Activated T-cell treated with anti-CD3 and anti-CD28 coated beads for 24 hours (primary cell): ENCODE measurements at regions not wholly inside any gene's neighbourhood (a gene's known extent, or its start where the extent isn't known, plus 50 kb on each side); places are given as distances from the start of the nearest gene placed in this dataset.
"Not testable (repeated sequence)": the region's sequence is repeated elsewhere in the genome, so short reads cannot be mapped to it uniquely, and the experiment has no call there.

Experiments used
- DNase-seq: peaks from one replicate; pipeline ENCODE4 v3.0.0-alpha.2; 2020; ENCODE audit warnings: low read depth

DNA sequence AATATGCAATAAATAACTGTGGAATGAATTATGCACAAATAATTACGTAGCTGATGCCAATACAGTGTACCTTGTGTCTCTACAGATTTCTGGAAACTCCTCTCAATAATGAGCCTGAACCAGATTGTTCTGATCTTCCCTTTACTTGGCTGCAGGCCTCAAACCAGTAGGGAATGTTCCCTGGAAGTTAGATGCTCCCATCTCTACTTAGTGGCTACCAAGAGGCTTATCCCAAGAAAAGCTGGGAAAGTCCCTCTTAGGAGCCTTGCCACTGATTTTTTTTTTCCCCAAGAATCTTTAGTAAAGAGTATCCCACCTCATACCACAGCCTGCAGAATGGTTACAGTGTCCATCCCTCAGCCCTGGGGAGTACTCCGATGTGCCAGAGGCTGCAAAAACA lies 702.1 kb downstream of the RFPL4B start:
- no peak for DNase-seq

DNA sequence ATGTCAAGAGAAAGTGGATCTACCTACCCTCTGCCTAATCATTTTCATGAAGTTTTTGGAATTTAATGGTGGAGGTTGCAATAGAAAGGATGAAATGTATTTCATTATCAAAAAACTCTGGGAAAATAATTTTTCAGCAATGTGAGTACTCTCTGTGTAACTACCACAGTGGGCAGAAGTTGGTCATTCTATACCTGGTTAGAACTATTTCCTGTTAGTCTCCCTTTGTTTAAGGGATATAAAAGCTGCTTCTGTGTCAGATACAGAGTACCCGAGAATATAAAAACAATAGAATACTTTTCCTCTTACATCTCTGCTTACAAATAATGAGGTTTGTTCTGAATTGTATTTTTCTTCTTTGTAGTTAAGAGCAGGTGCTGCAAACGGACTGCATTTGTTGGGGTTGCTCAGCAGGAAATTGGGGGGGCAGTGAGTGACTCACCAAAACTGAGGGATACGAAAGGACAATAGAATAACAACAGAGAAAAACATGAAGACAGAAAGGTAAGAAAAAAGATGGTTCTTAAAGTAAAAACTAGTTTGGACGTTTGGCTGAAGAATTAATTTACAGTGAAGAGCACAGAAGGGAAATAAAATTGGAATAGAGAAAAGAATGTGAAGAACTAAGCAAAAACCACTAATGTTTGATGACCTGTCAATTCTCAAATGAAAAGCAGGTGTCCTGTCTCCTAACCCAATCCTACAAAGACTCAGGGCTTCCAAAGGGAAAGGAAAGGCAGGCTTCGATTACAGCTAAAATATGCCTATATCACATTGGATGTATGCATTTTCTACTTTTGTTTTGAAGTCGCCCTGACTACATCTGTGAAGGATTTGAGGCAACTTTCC lies 703.1 kb downstream of the RFPL4B start:
- no peak for DNase-seq

DNA sequence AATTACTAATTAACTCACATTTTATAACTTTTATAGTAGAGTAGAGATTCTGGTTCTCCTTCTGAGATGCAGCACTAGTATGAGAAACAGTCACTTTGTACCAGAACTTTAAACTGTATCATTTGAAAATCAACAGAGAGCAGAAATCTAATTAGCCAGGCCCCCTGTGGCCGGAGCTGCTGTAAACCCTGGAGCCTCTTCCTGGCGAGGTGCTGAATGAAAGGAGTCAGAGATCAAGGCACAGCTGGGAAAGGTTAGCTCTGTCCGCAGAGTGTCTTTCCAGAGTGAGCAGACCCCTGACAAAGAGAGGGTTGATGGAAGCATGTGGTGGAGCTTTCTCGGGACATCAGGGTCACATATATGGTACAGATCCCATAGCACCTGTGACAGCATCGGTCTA lies 703.8 kb downstream of the RFPL4B start:
- DNase-seq = no peak

DNA sequence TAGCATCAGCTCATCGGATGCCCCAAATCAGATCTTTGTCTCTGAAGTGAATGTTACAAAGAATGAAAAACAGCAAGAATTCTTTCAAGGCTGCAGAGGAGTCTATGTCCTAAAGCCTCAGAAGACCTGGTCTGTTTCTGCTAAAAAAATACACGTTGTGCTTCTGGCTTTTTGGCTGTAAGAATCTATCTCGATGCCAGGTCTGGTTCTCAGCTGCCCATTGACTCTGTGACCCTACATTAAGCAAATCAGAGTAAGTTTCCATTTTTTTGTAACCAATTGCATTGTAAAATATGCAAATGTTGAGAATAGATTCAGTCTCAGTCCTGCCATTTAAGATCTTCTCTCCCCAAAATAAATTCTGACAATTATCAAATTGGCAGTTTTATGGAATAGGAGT lies 705.4 kb downstream of the RFPL4B start:
- no peak for DNase-seq

DNA sequence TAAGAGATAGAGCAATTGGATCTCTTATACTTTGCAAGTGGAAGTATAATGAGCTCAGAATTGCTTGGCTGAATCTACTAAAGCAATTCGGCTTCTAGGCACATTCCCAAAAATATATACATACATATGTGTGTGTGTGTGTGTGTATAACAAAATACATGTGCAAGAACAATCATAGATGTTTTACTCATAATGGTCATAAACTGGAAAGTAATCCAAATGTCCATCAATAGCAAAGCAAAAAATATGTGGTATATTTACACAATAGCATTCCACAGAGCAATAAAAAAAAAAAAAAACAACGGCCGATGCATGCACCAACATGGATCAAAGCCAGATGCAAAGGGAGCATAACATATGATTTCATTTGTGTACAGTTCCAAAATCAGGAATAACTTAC lies 707.9 kb downstream of the RFPL4B start:
- no peak for DNase-seq

DNA sequence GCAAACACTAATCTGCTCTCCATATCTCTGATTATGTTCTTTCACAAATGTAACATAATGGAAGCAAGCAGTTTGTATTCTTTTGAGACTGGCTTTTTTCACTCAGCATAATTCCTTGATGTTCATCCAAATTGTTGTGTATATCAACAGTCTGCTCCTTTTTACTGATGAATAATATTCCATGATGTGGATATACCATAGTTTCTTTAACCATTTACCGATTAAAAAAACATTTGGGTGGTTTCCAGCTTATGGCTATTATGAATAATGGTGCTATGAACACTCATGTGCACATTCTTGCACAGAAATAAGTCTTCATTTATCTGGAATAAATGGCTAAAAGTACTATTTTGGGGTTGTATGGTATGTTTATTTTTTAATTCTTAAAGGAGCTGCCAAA lies 708.9 kb downstream of the RFPL4B start:
- no peak for DNase-seq

DNA sequence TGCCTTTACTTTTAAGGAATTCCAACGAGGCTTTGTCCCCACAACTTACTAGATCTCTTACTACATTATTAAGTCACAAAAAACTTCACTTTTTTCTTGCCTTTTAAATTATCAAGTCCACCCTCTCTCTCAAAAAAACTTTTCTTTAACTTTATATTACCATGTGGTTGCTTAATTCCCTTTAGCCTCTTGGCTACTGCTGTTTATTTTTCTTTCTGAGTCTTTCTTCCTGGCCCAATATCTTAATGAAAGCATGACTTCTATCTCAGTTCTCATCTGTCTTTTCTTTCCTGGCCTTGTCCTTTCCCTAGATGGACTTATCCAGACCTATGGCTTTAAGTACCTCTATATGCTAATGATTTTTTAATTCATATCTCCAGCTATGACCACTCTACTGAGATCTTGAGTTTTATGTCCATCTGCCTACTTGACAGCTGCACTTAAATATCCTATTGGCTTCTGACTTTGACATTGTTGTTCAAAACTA lies 710.5 kb downstream of the RFPL4B start:
- no peak for DNase-seq

DNA sequence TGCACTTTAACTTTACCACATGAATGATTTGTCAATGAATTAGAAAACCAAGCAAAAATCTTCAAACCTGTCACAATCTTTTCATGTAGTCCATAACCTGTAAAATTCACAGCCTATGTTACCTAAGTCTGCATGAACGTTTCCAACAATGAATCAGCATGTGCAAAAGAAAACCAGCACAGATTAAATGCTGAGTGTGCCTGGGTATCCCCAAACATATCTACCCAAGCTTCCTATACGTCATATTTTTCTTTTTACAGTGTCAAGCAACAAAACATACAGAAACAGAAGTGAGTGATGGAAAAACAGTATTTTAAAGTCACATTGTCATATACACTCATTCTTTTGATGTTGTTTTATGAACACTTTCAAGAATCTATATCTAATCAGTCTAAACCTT lies 713.5 kb downstream of the RFPL4B start:
- DNase-seq = no peak

DNA sequence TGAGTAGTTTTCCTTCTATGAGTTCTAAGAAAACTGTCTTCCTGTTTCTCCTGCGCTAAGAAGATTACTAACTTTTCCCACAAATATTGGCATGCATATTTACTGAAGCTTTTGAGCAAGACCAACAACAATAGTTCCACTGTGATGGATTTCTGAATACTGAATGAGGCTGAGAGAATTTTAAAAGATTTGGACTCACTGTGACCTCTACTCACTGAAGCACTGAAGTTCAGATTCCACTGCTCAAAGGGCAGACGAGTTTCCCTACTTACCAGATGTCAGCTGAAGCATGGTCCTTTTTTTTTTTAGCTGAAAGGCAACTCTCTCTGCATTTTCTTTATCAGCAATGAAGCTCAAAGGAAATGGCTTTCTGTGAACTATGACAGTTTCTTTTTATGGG lies 718.5 kb downstream of the RFPL4B start:
- DNase-seq = no peak

DNA sequence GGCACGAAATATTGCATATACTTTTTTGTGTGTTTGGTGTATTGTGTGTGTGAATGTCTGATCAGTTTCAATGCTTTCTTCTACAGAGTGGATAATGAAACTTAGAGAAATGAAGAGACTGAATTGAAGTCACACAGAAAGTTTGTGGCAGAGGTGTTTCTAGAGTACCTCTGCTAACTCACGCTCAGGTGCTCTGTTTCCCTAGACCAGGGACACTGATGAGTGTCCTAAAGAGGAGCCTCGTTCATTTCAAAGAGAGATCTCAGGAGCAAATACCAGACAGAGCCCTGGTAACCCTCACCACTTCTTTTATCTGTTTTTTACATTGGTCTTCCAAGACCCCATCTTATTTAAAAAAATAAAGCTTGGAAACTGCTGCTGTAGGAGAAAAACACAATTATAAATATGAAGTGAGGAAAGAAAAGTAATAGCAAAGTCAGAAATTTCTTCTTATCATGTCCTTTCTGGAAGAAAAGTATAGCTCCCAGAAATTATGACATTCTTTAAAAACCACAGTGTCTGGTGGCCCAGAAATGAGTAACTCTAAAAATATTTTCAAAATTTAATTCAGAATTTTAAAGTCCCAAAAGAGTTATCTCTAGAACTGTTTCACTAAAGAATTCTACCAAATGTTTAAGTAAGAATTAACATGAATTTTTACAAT lies 720.6 kb downstream of the RFPL4B start:
- no peak for DNase-seq

DNA sequence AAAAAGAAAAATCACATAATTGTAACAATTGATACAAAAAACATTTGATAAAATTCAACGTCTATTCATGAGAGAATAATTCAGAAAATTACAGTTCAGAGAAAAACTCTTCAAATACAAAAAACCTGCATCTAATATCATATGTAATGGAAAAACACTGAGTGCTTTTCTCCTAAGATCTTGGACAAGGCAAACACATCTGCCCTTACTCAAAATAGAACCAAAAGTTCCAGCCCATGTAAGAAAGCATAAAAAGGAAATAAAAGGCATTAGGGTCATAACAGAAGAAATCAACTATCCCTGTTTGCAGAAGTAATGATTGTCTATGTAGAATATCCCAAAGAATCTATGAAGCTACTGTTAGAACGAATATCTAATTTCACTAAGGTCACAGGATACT lies 721.4 kb downstream of the RFPL4B start:
- DNase-seq = no peak

DNA sequence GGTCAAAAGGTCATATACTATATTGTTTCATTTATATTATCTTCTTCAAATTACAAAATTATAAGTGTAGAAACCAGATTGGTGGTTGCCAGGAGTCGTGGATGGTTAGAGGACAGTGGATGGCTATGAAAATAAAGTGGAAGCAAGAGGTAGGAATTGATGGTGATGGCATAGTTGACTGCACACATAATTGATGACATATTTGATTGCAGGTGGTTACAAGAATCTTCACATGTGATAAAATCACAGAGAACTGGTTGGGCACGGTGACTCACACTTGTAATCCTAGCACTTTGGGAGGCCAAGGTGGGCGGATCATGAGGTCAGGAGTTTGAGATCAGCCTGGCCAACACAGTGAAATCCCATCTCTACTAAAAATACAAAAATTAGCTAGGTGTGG lies 723.6 kb downstream of the RFPL4B start:
- DNase-seq = not testable (repeated sequence)

DNA sequence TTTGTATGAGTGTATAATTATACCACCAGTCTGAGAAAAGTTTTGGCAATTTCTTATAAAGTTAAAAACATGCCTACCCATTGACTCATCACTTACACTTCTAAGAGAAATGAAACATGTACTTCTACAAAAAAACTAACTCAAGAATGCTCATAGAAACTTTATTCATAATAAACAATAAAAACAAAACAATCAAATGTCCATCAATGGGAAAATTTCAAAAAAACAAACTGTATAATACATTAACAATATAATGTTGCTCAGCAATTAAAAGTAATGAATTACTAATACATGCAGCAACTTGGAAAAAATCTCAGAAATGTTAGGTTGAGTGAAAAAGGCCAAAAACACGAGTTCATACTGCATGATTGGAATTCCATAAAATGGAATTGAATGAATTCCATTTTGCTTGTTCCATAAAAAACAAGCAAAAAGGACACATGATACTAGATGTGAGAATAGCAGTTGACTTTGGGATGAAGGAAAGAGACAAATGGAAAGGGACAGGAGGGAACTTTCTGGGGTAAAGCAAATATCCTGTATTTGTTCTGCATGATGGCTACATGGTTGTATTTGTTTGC lies 726.6 kb downstream of the RFPL4B start:
- no peak for DNase-seq

DNA sequence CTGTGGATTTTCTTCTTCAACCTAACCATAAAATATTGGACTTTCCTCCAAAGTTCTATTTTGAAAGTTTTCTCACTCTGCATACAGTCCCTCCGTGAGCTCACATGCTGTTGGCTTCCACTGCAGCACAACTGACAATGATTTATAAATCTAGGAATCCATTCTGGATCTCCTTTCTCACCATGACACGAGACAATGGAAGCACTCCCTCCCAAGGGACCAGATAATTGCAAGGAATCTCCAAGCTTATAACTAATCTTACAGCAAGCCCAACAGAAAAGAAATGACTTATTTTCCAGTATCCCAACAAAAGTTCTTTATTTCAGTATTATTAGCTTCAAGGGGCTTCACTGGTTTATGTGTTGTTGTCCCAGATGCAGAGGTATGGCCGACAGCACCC lies 729.0 kb downstream of the RFPL4B start:
- no peak for DNase-seq

DNA sequence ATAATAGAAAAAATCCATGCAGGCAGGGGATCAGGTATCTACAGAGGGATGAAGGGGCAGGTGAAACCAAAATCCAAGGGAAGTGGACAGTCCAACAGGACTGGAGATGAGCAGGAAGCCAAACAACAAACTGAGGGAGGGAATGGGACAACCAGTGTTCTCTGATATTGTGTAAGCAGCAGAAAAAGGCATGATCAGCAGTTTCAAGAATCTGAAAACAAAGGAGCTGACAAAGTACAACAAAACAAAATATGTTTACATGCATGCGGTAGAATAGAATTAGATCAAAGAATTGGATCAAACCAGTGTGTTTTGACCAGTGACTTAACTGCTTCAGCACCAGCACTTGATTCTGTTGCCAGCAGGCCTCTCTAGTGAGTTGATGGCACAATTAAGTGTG lies 729.7 kb downstream of the RFPL4B start:
- no peak for DNase-seq

DNA sequence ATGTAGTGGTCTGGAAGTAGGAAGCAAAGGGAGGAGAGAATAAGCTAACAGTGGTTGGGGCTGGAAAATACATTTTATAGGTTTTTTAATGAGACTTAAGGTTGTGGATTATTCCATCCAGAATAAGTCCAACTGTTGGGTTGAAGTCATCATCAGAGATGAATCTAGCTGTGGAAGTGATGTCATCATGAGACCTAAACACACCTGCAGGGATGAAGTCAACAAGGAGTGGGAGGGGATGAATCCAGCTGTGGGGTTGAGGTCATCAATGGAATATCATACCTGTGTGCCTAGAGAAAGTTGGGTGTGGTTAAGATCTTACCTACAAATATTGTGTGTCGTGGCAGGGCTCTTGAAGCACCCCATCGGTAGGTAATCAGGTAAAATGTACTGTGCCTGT lies 730.7 kb downstream of the RFPL4B start:
- DNase-seq = no peak

DNA sequence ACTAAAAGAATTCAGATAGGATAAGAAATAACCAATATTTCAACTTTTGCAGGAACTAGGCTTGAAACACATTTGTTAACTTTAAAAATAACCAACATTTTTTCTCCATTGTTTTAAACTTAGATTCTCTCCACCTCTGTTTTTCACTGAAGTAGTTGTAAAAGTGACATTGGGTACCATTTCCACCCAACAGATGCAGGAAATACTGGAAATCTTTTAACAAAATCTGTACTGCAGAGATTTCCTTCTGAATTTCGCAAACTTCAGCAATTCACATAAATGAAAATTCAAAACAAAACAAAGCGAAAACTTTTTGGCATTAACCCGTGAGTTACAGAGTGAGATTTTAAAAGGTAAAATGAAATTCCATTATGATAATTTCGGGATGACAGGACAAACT lies 731.7 kb downstream of the RFPL4B start:
- DNase-seq = no peak

DNA sequence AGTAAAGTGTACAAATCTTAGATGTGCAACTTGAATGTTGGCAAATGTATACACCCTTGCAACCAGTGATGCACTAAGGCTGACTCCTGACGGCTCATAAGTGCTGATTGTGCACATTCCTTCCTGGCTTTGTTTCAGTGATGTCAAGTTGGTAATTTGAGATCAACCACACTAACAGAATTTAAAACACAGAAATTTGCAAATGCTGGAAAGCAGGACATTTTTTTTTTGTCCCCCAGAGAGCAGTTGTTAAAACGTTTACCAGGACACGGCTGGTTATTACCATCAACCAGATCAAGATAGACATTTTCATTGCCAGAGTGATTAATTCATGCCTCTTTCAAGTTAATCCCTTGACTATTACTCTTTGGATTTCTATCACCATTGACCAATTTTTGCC lies 735.6 kb downstream of the RFPL4B start:
- no peak for DNase-seq

DNA sequence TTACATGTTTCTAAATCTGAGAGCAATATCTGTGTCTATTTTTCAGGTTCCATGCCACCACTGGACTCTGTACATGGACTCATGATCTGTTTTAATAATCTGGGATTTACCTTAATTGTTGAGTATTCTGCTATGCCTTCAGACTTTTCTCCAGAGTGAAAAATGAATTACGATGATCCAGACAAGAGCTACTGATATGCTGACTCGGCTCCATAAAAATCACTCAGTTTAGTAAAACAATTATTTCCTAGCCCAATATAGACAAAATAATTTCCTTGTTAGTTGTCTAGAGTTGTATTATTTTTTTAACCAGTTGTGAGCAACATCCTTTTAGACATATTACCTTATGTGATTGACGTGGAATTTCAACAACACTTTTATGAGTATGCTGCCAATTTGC lies 736.8 kb downstream of the RFPL4B start:
- DNase-seq = no peak

DNA sequence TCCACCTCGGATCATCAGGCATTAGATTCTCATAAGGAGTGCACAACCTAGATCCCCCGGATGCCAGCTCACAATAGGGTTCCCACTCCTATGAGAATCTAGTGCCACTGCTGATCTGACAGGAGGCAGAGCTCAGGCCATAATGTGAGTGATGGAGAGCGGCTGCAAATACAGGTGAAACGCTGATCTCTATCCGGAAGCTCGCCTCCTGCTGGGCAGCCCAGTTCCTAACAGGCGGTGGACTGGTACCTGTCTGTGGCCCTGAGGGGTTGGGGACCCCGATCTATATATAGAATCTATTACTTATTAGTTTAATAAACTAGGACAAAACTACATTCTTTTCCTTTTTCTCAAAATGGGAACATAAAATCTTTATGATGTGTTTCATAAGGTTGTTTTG lies 741.9 kb downstream of the RFPL4B start:
- DNase-seq = no peak

DNA sequence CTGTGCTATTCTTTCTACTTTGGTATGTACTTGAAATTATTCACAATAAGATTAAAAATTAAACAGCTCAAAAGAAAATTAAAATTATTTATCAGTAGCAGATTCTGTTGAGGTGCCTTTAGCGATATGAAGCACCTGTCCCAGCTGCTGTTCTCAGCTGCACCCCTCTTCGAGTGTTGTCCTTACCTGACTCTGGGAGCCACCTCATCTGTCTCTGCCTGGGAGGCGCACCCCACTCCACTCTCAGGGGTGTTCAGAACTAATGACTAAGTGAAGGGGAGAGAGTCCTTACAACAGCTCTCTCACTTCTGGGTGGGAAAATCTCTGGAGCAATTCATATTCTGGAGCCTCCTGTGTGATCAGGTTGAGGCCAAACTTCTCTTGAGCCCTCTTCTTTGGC lies 745.7 kb downstream of the RFPL4B start:
- DNase-seq = no peak

DNA sequence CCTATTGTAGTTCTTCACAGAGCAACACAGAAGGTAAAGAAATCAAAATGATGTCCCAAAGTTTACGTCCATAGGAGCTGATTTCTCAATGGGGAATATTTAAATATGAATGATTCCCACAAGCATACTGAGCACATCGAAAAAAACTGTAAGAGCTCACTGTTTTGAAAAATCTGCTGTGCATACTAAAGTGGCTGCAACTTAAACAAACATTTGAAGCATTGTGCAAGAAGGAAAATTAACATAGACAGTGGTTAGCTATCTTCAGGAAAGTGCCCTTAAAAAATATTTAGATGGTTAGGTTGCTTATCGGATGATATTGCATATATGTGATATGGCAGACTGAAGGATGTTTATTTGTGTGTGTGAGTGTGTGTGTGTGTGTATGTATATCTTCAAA lies 747.6 kb downstream of the RFPL4B start:
- no peak for DNase-seq

DNA sequence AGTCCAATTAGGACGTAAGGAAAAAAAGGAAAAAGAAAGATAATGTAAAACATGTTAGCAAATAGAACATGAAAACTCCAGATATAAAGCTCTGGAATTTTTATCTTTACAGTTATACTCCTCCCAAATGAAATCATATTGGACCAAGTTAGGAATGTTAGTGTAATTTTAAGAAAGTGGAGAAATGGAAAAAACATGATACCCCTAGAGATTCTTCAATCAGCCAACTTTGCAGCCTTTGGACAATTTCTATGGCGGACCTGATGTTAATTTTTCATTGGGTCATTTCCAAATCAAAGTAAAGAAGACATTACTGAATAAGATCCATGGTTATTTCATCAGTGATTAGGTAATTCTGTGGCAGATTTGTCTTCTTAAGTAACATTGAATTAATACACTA lies 748.7 kb downstream of the RFPL4B start:
- DNase-seq = no peak
